ENCODE measurements at regions not wholly inside any gene's neighbourhood (a gene's known extent, or its start where the extent isn't known, plus 50 kb on each side); places are given as distances from the start of the nearest gene placed in this dataset.

- DNase-seq = no peak
Observed at GRCh38 chr1:65486613-65487012, 66.1 kb downstream of the LEPR start.

GRCh38 chr1:65489481-65489880 lies 69.0 kb downstream of the LEPR start:
- DNase-seq = no peak

GRCh38 chr1:65490231-65491009 lies 70.0 kb downstream of the LEPR start:
- DNase-seq = no peak

- no peak for DNase-seq
Observed at GRCh38 chr1:65491472-65491871, 71.0 kb downstream of the LEPR start.

- no peak for DNase-seq
Observed at GRCh38 chr1:65493802-65494201, 73.3 kb downstream of the LEPR start.

- no peak for DNase-seq
Observed at GRCh38 chr1:65494671-65495070, 74.2 kb downstream of the LEPR start.

- no peak for DNase-seq
Observed at GRCh38 chr1:65495137-65495536, 74.7 kb downstream of the LEPR start.

- no peak for DNase-seq
Observed at GRCh38 chr1:65497256-65497830, 76.9 kb downstream of the LEPR start.

- no peak for DNase-seq
Observed at GRCh38 chr1:65503427-65503826, 83.0 kb downstream of the LEPR start.

GRCh38 chr1:65504263-65504662 lies 83.8 kb downstream of the LEPR start:
- no peak for DNase-seq

GRCh38 chr1:65505547-65506300 lies 85.3 kb downstream of the LEPR start:
- DNase-seq = no peak

GRCh38 chr1:65508051-65508450 lies 87.6 kb downstream of the LEPR start:
- no peak for DNase-seq

- no peak for DNase-seq
Observed at GRCh38 chr1:65509912-65510680, 89.6 kb downstream of the LEPR start.

- no peak for DNase-seq
Observed at GRCh38 chr1:65510961-65511360, 90.5 kb downstream of the LEPR start.

GRCh38 chr1:65512383-65512782 lies 91.9 kb downstream of the LEPR start:
- DNase-seq = no peak

- DNase-seq = no peak
Observed at GRCh38 chr1:65512967-65513780, 92.7 kb downstream of the LEPR start.

GRCh38 chr1:65514041-65514440 lies 93.6 kb downstream of the LEPR start:
- no peak for DNase-seq

GRCh38 chr1:65524931-65525265 lies 104.4 kb downstream of the LEPR start:
- DNase-seq = no peak

GRCh38 chr1:65525266-65526048 lies 105.0 kb downstream of the LEPR start:
- DNase-seq = no peak

GRCh38 chr1:65526049-65526556 lies 105.6 kb downstream of the LEPR start:
- no peak for DNase-seq

- DNase-seq = no peak
Observed at GRCh38 chr1:65527190-65527589, 106.7 kb downstream of the LEPR start.
